GM20000 (cell line): ENCODE measurements at regions not wholly inside any gene's neighbourhood (a gene's known extent, or its start where the extent isn't known, plus 50 kb on each side); places are given as distances from the start of the nearest gene placed in this dataset.

Experiments used
- DNase-seq: peaks from one replicate; pipeline ENCODE4 v3.0.0; 2012; ENCODE audit warnings: low spot score
- TF ChIP-seq, protein P1 (sequence below): IDR thresholded peaks from 2 replicates; pipeline ENCODE4 v1.5.1; 2012; ENCODE audit warnings: mild to moderate bottlenecking, control low read depth; ENCODE audit errors: extremely low read depth, missing control alignments

DNA sequence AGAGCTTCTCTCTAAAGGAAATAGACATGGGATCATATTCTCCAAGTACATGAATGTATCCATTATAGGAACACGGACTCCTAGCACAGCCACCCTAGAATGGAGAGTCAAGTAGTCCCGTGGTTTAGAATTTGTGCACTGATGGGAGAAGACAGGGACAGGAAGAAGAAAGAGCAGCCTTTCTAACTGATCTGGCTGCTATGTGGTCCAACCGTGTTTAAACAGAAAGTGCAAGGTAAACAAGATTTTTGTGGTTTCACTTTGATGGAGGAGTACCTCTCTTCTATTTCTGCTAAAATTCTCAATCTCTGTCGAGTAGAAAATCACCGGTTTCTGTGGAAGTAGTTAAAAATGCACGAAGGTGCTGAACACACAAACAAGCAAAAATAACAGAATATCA, 171.3 kb downstream of the ST8SIA4 start:
- peak; percentile 54 for DNase-seq
- TF ChIP-seq, protein P1, sequence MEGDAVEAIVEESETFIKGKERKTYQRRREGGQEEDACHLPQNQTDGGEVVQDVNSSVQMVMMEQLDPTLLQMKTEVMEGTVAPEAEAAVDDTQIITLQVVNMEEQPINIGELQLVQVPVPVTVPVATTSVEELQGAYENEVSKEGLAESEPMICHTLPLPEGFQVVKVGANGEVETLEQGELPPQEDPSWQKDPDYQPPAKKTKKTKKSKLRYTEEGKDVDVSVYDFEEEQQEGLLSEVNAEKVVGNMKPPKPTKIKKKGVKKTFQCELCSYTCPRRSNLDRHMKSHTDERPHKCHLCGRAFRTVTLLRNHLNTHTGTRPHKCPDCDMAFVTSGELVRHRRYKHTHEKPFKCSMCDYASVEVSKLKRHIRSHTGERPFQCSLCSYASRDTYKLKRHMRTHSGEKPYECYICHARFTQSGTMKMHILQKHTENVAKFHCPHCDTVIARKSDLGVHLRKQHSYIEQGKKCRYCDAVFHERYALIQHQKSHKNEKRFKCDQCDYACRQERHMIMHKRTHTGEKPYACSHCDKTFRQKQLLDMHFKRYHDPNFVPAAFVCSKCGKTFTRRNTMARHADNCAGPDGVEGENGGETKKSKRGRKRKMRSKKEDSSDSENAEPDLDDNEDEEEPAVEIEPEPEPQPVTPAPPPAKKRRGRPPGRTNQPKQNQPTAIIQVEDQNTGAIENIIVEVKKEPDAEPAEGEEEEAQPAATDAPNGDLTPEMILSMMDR, result no peak

DNA sequence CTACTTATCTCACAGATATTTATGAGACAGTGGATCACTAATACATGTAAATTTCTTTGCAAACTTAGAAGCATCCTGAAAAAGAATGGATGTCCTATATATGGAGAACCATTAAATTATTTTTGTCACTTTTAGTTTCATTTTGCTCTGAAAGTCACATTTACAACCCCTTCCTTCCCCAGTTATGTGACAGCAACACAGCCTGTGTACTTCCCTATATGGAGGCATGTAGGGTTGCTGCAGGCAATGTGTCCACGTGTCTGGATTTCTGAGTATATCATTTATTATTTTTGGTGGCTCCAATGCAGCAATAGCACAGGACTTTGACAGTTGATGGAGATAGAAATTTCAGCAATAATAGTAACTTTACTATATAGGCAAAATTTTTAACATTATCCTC, 156.4 kb downstream of the ST8SIA4 start:
- DNase-seq, result peak; percentile 20
- TF ChIP-seq, protein P1, result no peak

DNA sequence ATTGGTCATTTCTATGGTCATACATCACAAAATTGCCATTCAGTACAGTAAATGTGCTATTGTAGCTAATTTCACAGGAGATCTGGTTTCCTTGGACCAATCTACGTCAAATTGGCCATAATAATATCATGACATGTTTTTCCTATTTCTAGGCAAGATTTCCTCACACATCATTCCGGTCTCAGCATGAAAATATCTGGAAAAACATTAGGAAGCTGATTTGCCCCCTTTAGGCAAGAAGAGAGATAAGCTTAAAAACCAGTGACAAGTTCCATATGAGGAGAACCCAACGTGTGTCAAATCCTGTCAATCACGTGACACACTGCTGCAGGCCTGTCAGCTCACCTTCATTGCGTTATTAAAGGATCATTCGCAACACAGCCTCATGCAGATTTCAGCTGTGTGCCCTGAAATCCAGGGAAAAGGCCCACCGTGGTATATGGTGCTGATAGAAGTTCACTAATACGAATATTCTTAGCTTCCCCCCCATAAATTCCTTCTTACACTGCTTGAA, 153.3 kb downstream of the ST8SIA4 start:
- TF ChIP-seq, protein P1, result no peak
- DNase-seq, result no peak

DNA sequence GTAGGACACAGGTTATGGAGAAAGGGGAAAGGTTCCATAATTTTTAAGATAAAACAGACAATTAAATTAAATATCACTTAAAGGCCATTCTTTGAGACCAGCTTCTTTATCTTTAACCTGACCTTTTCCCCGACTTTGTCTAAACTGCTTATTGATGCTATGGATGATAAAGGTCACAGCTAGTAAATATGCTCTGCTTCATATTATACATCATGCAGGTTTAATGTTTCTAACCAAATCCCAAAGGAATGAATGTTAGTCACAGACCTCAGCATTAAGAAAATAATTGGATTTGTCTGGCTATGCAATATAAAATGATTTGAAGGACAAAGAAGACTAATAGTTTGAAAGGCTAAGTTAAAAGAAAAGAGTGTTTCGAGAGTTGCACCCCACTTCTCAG, 147.6 kb downstream of the ST8SIA4 start:
- DNase-seq, result no peak

More for the DNA sequence above, 147.6 kb downstream of the ST8SIA4 start:
- TF ChIP-seq, protein P1, result no peak
